Stimulated activated CD8-positive, alpha-beta memory T cell treated with anti-CD3 and anti-CD28 coated beads, Interleukin-15, amount 100 ng/mL, for 48 hours (primary cell): ENCODE measurements at regions not wholly inside any gene's neighbourhood (a gene's known extent, or its start where the extent isn't known, plus 50 kb on each side); places are given as distances from the start of the nearest gene placed in this dataset.
"Not testable (repeated sequence)": the region's sequence is repeated elsewhere in the genome, so short reads cannot be mapped to it uniquely, and the experiment has no call there.

Source experiments
- DNase-seq, 2 donors: peaks; one replicate each; pipeline ENCODE4 v3.0.0-alpha.2; 2020; ENCODE audit warnings: low read depth in 2 of 2

- no peak for DNase-seq
Observed at GRCh38 chr5:116785106-116785505, 210.5 kb upstream of the SEMA6A start.

- DNase-seq, result no peak
Observed at GRCh38 chr5:116779846-116780245, 205.2 kb upstream of the SEMA6A start.

DNA sequence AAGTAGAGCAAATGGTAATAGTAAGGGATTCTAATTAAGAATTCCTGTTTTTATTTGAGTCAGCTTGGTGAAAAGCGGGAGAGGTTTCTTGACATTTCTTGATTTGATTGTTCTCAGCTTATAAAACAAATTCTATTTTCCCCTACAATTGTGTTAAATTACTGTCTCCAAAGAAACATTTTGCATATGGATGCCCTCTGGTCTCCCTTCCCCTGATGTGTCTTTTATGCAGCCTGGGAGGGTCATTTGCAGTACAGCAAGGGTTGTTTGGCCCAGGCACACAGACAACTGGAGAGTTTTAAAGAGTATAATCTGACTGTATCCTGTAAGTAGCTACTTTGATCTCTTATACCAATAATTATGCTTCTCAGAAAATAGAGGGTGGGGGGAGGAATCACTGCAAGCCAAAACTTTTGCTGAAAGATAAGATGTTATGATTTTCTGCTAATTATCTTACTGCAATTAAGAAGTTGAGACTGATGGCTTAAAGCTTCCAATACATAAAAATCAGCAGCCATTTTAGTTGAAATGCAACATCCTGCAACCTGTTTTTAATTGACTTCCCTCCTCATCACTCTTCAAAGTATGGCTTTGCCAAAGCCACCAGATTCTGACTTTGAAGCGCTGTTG, 204.1 kb upstream of the SEMA6A start:
- DNase-seq, result no peak

- DNase-seq, result no peak
Observed at GRCh38 chr5:116778032-116778431, 203.4 kb upstream of the SEMA6A start.

DNA sequence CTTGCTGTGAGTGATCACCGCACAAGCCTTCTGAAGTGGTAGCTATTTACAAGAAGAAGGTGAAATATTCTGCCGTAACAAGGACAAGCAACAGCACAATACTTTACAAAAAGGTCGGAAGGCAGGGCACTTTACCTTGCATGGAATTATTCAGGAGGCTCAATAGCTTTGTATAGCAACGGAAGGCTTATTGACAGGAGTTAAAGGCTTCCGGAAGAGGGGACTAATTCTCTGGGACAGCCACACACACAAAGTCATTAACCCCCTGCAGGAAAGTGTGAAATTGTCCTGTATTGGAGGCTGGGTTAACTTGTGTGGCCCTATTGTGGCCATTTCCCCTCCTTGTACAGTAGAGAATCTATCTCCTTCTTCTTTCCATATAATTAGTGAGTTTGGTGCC, 199.3 kb upstream of the SEMA6A start:
- no peak for DNase-seq

DNA sequence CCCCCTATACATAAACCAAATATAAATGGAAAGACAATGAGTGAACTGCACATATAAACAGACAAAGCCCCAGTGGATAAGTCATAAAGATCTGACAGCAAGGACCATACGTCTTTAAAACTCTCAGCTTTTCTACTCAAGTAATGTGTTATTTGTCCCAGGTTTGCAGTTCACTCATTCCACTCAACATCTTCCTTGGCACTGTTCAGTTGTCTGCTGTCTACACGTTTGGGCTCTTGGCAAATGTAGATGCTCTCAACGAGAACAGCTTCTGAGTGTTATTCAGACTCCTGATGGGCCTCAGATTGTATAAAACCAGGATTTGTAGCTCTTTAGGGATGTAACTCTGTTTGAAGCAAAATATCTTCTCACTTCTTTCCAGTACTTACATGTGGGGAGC, 198.2 kb upstream of the SEMA6A start:
- no peak for DNase-seq

DNA sequence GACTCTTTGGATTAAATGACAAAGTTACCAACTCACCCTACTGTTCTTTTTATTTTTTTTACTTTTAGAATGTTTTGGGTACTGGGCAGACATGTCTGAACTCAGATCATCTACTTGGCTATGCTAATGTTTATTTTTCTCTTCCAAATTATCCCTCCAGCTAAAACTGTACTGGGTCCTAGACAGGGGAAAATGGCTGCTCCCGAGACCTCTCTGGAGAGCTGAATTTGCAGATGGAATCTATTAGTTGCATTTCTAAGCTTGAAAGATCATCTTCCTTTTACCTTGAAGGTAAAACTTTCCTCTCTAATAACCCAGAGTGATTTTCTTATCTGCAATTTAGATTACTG, 197.5 kb upstream of the SEMA6A start:
- no peak for DNase-seq

GRCh38 chr5:116771466-116772151, 197.0 kb upstream of the SEMA6A start:
- no peak for DNase-seq

GRCh38 chr5:116769953-116770352, 195.3 kb upstream of the SEMA6A start:
- not testable (repeated sequence) for DNase-seq

DNA sequence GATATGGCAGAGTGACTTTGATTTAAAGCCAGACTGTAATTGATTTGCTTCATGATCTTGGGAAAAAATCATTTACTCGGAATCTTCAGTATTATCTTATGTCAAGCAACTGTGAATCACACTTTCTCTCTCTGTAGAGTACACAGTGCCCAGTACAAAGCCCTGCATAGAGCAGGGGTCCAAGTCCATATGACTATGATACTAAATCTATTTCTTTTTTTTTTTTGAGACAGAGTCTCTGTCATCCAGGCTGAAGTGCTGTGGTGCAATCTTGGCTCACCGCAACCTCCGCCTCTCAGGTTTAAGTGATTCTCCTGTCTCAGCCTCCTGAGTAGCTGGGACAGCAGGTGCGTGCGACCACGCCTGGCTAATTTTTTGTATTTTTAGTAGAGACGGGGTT, 194.8 kb upstream of the SEMA6A start:
- no peak for DNase-seq

DNA sequence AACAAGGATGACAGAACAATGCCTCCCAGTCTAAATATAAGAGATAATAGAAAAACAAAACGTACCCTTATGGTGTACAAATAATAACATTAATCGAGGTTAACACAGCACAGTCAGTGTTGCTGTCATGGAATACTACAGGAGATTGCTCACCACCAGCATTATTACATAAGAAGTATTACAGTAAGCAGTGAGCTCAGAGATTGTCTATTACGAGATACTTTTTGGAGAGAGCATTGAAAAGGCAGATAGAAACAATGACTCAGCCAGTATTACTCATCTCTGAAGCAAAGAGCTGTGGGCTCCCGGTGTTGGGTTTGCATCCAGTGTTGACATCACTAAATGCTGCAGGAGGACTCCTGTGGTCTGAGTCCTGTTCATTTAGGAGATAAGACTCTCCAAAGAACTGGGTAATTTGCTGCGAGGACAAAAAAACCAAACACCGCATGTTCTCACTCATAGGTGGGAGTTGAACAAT, 191.9 kb upstream of the SEMA6A start:
- DNase-seq, result no peak

- DNase-seq, result no peak
Observed at GRCh38 chr5:116765441-116765840, 190.8 kb upstream of the SEMA6A start.

DNA sequence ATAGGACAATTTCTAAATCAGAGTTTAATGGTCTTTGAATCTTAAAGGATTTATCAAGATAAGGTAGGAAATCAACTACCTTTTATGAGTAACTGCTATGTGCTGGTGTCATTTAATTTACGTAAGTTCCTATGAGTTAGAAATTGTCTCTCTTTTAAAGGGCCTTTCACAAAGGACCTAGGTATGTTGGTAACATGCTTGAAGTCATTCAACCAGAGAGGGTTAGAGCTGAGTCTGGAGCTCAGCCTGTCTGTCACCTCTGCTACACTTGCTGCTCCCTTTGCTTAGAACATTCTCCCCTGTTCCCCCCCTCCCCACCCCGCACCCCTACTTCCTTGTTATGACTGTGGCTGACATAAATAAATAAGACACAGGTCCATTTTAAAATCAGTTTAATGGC, 190.3 kb upstream of the SEMA6A start:
- DNase-seq, result no peak

- no peak for DNase-seq
Observed at GRCh38 chr5:116763987-116764866, 189.6 kb upstream of the SEMA6A start.

- DNase-seq, result no peak
Observed at GRCh38 chr5:116759860-116760640, 185.4 kb upstream of the SEMA6A start.

DNA sequence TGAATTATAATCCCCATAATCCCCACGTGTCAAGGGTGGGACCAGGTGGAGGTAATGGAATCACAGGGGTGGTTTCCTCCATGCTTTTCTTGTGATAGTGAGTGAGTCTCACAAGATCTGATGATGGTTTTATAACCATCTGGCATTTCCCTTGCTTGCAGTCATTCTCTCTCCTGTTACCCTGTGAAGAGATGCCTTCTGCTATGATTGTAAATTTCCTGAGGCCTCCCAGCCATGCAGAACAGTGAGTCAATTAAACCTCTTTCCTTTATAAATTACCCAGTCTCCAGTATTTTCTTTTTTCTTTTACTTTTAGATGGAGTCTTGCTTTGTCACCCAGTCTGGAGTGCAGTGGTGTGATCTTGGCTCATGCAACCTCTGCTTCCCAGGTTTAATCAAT, 182.7 kb upstream of the SEMA6A start:
- no peak for DNase-seq

- DNase-seq, result no peak
Observed at GRCh38 chr5:116756531-116756930, 181.9 kb upstream of the SEMA6A start.

DNA sequence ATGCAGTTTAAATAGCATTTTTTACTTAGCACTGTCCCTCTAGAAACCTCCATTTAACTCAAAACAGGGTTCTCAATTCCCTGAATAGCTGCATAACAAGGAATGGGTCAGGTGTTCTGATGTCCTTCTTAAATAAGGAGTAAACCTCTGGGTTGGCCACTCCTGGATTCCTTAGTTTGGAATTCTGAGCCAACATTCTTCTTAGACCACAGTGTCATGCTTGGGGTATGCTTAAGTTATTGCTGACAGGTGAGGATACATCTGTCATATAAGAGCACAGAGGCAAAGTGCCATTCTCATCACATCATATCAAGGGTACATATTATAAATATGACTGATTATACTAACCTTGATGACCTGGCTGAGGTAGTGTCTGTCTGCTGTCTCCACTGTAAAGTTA, 179.9 kb upstream of the SEMA6A start:
- no peak for DNase-seq

- no peak for DNase-seq
Observed at GRCh38 chr5:116751684-116752083, 177.1 kb upstream of the SEMA6A start.

DNA sequence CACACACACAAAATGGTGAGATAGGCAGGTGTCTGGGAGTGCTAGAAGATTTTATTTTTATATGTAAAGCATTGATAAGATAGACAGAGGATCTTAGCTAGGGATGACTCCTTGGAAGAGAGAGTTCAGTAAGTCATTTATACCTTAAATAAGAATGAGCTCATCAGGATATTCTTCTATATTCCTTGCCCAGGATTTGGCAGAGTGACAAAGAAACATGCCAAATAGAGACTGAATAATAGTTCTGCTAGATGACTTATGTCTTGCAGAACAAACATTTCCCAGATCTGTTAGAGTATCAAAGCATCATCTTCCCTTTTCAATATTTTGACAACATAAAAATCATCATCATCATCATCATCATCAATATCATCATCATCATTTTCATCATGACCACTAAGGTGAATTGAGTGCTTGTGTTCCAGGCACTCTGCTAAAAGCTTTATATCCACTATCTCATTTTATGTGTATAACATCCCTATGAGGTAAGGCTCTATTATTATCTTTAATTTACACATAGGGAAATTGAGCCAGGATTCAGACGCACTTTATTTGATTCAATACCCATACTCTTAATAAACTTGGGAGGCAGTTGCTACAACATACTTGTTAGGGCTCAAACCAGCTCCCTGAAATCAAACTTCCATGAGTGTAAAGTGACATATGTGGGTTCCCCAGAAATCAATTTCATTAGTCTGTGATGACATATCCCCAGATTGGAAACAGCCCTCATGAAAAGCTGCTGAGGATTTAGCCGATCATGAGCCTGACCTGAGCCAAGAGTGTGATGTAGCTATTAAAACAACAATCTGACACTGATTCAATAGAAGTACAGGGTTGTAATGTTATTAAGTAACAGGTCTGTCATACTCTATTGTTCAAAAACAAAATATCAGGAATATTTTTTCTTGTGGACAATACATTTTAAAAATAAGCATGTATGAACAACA, 176.3 kb upstream of the SEMA6A start:
- DNase-seq, result no peak

DNA sequence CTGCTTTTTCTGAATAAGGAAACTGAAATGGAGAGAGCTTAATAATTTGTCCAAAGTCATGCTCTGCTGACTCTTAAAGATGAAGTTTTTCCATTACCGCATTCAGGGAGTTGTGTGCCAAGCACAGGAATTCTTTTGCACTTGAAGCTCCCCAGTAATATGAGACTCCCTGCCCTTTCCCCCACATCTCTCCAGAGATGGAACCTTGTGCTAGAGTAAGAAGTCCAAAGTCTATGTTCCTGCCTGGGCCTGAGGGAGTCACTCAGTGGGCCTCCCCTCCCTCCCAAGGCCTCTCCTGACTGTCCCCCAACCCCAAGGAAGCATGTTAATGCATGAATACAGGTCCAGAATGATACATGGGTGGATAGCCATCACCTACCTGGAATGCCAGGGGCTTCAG, 173.3 kb upstream of the SEMA6A start:
- no peak for DNase-seq
